Smooth muscle cell (in vitro differentiated cells): ENCODE measurements at regions not wholly inside any gene's neighbourhood (a gene's known extent, or its start where the extent isn't known, plus 50 kb on each side); places are given as distances from the start of the nearest gene placed in this dataset.

Source experiments
- DNase-seq: peaks from one replicate; lab custom pipeline; 2025; ENCODE audit not compliant: unreplicated experiment; lab: John Stamatoyannopoulos, UW
- H2AFZ ChIP-seq: fragments of 200-600 bp; sonication (generic); 2 replicates; pipeline ENCODE4 v1.6.0; 2016; ENCODE audit warnings: antibody characterized with exemption, low read depth, mild to moderate bottlenecking
- H3F3A ChIP-seq: fragments of 200-600 bp; sonication (generic); 2 replicates; pipeline ENCODE4 v1.6.0; 2017; ENCODE audit warnings: antibody characterized with exemption, low read depth
- H3K27ac ChIP-seq: fragments of 200-600 bp; sonication (generic); 2 replicates; pipeline ENCODE4 v1.5.1; 2016; ENCODE audit warnings: low read depth, mild to moderate bottlenecking
- H3K27me3 ChIP-seq: fragments of 200-600 bp; sonication (generic); 2 replicates; pipeline ENCODE4 v1.6.1; 2016; ENCODE audit warnings: low read depth, mild to moderate bottlenecking
- H3K36me3 ChIP-seq: fragments of 200-600 bp; sonication (generic); 2 replicates; pipeline ENCODE4 v1.5.1; 2016; ENCODE audit warnings: low read depth
- H3K4me1 ChIP-seq: fragments of 200-600 bp; sonication (generic); 2 replicates; pipeline ENCODE4 v1.5.1; 2016; ENCODE audit warnings: low read depth
- H3K4me2 ChIP-seq: fragments of 200-600 bp; sonication (generic); 2 replicates; pipeline ENCODE4 v1.6.0; 2016; ENCODE audit warnings: mild to moderate bottlenecking
- H3K4me3 ChIP-seq: fragments of 200-600 bp; sonication (generic); 2 replicates; pipeline ENCODE4 v1.5.1; 2016; ENCODE audit warnings: mild to moderate bottlenecking
- H3K79me2 ChIP-seq: fragments of 200-600 bp; sonication (generic); 2 replicates; pipeline ENCODE4 v1.6.0; 2016; ENCODE audit warnings: low read depth, mild to moderate bottlenecking
- H3K9ac ChIP-seq: fragments of 200-600 bp; sonication (generic); 2 replicates; pipeline ENCODE4 v1.6.0; 2016; ENCODE audit warnings: low read depth
- H3K9me3 ChIP-seq: fragments of 200-600 bp; sonication (generic); replicated peaks from 2 replicates; pipeline ENCODE4 v1.5.1; 2016; ENCODE audit warnings: low read depth
- H4K20me1 ChIP-seq: fragments of 200-600 bp; sonication (generic); 2 replicates; pipeline ENCODE4 v1.6.0; 2016; ENCODE audit warnings: low read depth
- WGBS: methylation state at CpG from one replicate; pipeline ENCODE4 v1.1.7; 2016; ENCODE audit warnings: low lambda C conversion rate; 5-methylcytosine and 5-hydroxymethylcytosine counted together
- TF ChIP-seq, protein P1 (sequence below): fragments of 200-600 bp; sonication (generic); IDR thresholded peaks from 2 replicates; pipeline ENCODE4 v1.5.1; 2017; ENCODE audit warnings: borderline replicate concordance, mild to moderate bottlenecking, antibody characterized with exemption; ENCODE audit not compliant: insufficient read depth, poor library complexity, severe bottlenecking

DNA sequence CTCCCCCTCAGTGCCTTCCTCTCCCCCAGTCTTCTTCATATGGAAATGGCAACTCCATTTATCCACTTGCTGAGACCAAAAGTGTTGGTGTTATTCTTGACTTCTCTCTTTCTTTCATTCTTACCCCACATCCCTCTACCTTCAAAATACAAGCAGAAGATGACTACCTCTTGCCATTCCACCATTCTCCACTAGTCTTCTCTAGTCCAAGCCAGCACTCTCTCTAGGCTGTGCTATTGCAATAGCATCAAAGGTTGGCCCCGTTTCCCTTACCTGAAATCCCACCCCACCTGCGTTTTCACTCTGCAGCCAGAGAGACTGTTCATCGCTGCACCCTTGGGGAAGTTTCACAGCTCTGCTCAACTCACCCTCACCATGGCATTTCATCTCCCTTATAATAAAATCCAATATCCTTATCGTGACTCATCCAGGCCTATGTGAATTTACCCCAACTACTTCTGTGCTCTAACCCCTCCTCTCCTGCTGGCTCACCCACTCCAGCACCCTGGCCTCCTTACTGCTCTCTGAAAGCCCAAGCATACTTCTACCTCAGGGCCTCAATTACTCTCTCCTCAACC is 109.1 kb downstream of the LSM5 start:
- TF ChIP-seq, protein P1, sequence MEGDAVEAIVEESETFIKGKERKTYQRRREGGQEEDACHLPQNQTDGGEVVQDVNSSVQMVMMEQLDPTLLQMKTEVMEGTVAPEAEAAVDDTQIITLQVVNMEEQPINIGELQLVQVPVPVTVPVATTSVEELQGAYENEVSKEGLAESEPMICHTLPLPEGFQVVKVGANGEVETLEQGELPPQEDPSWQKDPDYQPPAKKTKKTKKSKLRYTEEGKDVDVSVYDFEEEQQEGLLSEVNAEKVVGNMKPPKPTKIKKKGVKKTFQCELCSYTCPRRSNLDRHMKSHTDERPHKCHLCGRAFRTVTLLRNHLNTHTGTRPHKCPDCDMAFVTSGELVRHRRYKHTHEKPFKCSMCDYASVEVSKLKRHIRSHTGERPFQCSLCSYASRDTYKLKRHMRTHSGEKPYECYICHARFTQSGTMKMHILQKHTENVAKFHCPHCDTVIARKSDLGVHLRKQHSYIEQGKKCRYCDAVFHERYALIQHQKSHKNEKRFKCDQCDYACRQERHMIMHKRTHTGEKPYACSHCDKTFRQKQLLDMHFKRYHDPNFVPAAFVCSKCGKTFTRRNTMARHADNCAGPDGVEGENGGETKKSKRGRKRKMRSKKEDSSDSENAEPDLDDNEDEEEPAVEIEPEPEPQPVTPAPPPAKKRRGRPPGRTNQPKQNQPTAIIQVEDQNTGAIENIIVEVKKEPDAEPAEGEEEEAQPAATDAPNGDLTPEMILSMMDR = no peak
- H3K27ac ChIP-seq = no peak overlapping the region
- H3K4me2 ChIP-seq = no peak overlapping the region

DNA sequence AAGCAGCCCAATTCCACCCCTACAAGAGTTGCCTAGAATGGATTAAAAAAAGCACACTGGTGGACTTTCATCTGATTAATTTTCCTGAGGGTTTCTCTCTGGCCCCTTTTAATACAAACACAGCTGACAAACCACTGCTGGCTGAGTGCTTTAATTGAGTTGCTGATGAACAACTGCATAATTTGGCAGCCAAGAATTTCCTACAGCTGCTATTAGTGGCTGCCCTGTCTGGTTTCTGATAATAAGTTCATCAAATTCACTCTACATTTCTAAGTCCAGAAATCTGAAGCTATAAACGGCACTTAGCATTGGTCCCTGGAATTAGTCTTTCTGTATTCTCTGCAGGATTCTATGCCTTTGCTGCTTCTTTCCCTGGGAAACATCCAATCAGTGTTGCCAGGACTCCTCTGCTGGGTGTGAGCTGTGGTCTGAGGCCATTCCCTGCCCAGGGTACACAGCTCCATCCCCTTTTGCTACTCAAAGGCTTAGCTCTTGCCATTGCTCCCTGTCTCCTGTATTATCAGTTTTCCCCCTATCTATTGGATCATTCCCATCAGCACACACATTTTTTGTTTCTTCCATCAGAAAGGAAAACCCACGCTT is 110.6 kb downstream of the LSM5 start:
- Histone ChIP-seq H3K9ac (no peak overlapping the region), H3K9me3 (no peaks in the 10 kb centered on the region), H3K27ac (no peak overlapping the region), H3K4me3 (no peak overlapping the region), H3K27me3 (no peaks in the 10 kb centered on the region), H3K79me2 (no peaks in the 10 kb centered on the region), H3F3A (no peaks in the 10 kb centered on the region), H3K36me3 (no peaks in the 10 kb centered on the region), H3K4me2 (no peak overlapping the region), H3K4me1 (no peaks in the 10 kb centered on the region), H2AFZ (no peak overlapping the region), H4K20me1 (no peaks in the 10 kb centered on the region)
- TF ChIP-seq, protein P1 = no peak
- 84% methylated on average over 2 of the region's 2 CpGs for WGBS
- DNase-seq = no peak

More for the DNA sequence above, 109.1 kb downstream of the LSM5 start:
- DNase-seq = no peak
- Histone ChIP-seq H3K9ac (no peak overlapping the region), H3K4me1 (no peaks in the 10 kb centered on the region), H2AFZ (no peak overlapping the region), H3K4me3 (no peak overlapping the region), H3F3A (no peaks in the 10 kb centered on the region), H3K79me2 (no peaks in the 10 kb centered on the region), H4K20me1 (no peaks in the 10 kb centered on the region), H3K27me3 (peaks cover 4% of the 10 kb centered on the region), H3K36me3 (no peaks in the 10 kb centered on the region), H3K9me3 (no peaks in the 10 kb centered on the region)
- 87% methylated on average over 3 of the region's 4 CpGs for WGBS

DNA sequence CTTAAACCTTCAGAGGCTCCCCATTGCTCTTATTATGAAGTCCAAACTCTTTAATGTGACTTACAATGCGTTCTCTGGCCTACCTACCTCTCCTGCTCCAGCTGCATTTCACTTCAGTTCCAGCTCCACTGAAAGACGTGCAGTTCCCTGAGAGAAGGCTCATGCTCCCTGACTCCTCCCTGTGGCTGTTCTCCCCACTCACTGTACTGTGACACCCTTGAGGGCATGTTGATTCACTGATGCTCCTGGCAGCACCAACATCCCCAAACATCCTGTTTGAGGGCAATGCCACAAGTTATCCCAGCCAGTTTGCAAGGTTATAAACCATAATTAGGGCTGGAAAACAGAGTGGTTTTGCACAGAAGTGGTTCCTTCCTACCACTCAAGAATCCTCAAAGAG is 111.2 kb downstream of the LSM5 start:
- H3K4me3 ChIP-seq = no peak overlapping the region
- no peak for DNase-seq
- 62% methylated on average over 2 of the region's 2 CpGs for WGBS

More for the DNA sequence above, 111.2 kb downstream of the LSM5 start:
- Histone ChIP-seq H3K27ac (no peak overlapping the region), H2AFZ (no peak overlapping the region), H3K27me3 (no peaks in the 10 kb centered on the region), H4K20me1 (no peaks in the 10 kb centered on the region), H3K79me2 (no peaks in the 10 kb centered on the region), H3F3A (no peaks in the 10 kb centered on the region), H3K4me2 (no peak overlapping the region), H3K4me1 (no peaks in the 10 kb centered on the region), H3K9me3 (no peaks in the 10 kb centered on the region), H3K36me3 (no peaks in the 10 kb centered on the region), H3K9ac (no peak overlapping the region)
- TF ChIP-seq, protein P1 = no peak
